ENCODE measurements at regions not wholly inside any gene's neighbourhood (a gene's known extent, or its start where the extent isn't known, plus 50 kb on each side); places are given as distances from the start of the nearest gene placed in this dataset.

DNA sequence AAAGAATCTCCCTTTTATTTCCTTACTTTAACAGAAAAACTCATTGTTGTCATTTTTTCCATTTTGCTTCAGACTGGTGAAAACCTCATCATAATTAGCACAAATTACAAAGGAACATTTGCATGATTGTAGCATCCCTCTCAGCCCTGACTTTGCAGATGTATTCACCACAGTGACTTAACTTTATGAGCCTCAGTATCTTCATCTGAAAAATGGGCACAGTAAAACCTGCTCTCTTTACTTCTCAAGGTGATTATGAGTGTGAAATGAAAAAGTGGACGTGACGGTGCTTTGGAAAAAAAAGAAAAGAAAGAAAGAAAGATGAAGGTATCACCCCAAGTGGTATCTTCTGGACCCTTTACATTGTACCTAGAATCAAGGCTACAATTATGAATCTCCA lies 193.4 kb upstream of the TOX3 start:
- TF ChIP-seq EZH2 (IDR thresholded peaks at IDR 0.05; ENCODE audit: borderline replicate concordance, control insufficient read depth, low read depth, low read length) (no peak), ATF7 (IDR thresholded peaks at IDR 0.05; ENCODE audit: low read depth) (no peak), POLR2A (IDR thresholded peaks at IDR 0.05; ENCODE audit: low read depth, low read length) (no peak), SP1 (IDR thresholded peaks at IDR 0.05; ENCODE audit: low read depth, low read length) (no peak), ZNF622 (IDR thresholded peaks at IDR 0.05) (no peak), RBBP5 (conservative IDR thresholded peaks at IDR 0.05) (no peak)
- TF ChIP-seq, protein P1, sequence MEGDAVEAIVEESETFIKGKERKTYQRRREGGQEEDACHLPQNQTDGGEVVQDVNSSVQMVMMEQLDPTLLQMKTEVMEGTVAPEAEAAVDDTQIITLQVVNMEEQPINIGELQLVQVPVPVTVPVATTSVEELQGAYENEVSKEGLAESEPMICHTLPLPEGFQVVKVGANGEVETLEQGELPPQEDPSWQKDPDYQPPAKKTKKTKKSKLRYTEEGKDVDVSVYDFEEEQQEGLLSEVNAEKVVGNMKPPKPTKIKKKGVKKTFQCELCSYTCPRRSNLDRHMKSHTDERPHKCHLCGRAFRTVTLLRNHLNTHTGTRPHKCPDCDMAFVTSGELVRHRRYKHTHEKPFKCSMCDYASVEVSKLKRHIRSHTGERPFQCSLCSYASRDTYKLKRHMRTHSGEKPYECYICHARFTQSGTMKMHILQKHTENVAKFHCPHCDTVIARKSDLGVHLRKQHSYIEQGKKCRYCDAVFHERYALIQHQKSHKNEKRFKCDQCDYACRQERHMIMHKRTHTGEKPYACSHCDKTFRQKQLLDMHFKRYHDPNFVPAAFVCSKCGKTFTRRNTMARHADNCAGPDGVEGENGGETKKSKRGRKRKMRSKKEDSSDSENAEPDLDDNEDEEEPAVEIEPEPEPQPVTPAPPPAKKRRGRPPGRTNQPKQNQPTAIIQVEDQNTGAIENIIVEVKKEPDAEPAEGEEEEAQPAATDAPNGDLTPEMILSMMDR (IDR thresholded peaks at IDR 0.05 in 2 of 3, conservative IDR thresholded peaks at IDR 0.05 in 1 of 3; ENCODE audit: control insufficient read depth in 2 of 3, extremely low read depth in 1 of 3, insufficient read depth in 1 of 3, low read depth in 3 of 3, low read length in 3 of 3), result no peak
- TF ChIP-seq, protein P2, sequence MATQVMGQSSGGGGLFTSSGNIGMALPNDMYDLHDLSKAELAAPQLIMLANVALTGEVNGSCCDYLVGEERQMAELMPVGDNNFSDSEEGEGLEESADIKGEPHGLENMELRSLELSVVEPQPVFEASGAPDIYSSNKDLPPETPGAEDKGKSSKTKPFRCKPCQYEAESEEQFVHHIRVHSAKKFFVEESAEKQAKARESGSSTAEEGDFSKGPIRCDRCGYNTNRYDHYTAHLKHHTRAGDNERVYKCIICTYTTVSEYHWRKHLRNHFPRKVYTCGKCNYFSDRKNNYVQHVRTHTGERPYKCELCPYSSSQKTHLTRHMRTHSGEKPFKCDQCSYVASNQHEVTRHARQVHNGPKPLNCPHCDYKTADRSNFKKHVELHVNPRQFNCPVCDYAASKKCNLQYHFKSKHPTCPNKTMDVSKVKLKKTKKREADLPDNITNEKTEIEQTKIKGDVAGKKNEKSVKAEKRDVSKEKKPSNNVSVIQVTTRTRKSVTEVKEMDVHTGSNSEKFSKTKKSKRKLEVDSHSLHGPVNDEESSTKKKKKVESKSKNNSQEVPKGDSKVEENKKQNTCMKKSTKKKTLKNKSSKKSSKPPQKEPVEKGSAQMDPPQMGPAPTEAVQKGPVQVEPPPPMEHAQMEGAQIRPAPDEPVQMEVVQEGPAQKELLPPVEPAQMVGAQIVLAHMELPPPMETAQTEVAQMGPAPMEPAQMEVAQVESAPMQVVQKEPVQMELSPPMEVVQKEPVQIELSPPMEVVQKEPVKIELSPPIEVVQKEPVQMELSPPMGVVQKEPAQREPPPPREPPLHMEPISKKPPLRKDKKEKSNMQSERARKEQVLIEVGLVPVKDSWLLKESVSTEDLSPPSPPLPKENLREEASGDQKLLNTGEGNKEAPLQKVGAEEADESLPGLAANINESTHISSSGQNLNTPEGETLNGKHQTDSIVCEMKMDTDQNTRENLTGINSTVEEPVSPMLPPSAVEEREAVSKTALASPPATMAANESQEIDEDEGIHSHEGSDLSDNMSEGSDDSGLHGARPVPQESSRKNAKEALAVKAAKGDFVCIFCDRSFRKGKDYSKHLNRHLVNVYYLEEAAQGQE (IDR thresholded peaks at IDR 0.05; ENCODE audit: low read depth, low read length), result no peak
- TF ChIP-seq, protein P3, sequence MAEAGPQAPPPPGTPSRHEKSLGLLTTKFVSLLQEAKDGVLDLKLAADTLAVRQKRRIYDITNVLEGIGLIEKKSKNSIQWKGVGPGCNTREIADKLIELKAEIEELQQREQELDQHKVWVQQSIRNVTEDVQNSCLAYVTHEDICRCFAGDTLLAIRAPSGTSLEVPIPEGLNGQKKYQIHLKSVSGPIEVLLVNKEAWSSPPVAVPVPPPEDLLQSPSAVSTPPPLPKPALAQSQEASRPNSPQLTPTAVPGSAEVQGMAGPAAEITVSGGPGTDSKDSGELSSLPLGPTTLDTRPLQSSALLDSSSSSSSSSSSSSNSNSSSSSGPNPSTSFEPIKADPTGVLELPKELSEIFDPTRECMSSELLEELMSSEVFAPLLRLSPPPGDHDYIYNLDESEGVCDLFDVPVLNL (IDR thresholded peaks at IDR 0.05; ENCODE audit: low read depth, low read length), result no peak

All from GM12878 (cell line).